Neuronal stem cell (in vitro differentiated cells): ENCODE measurements at regions not wholly inside any gene's neighbourhood (a gene's known extent, or its start where the extent isn't known, plus 50 kb on each side); places are given as distances from the start of the nearest gene placed in this dataset.

Experiments used
- DNase-seq: peaks from one replicate; pipeline ENCODE4 v3.0.0-alpha.2; 2013; ENCODE audit warnings: low spot score
- H2AFZ ChIP-seq: one replicate; pipeline ENCODE4 v1.6.1; 2013; ENCODE audit warnings: mild to moderate bottlenecking, low read length, inconsistent platforms
- H2AK5ac ChIP-seq: 2 replicates; pipeline ENCODE4 v1.6.1; 2013; ENCODE audit warnings: low read depth, mild to moderate bottlenecking, inconsistent platforms, low read length, moderate library complexity, mixed read lengths
- H2BK120ac ChIP-seq: 2 replicates; pipeline ENCODE4 v1.6.1; 2013; ENCODE audit warnings: low read depth, mild to moderate bottlenecking, inconsistent platforms, low read length, moderate library complexity, mixed read lengths
- H2BK12ac ChIP-seq: one replicate; pipeline ENCODE4 v1.6.1; 2013; ENCODE audit warnings: low read length, inconsistent platforms
- H2BK15ac ChIP-seq: 2 replicates; pipeline ENCODE4 v1.6.1; 2013; ENCODE audit warnings: mild to moderate bottlenecking, low read length, inconsistent platforms, mixed read lengths
- H2BK5ac ChIP-seq: one replicate; pipeline ENCODE4 v1.6.1; 2013; ENCODE audit warnings: inconsistent platforms, mild to moderate bottlenecking, low read length, moderate library complexity
- H3K14ac ChIP-seq: one replicate; pipeline ENCODE4 v1.6.1; 2013; ENCODE audit warnings: low read length, inconsistent platforms
- H3K18ac ChIP-seq: 2 replicates; pipeline ENCODE4 v1.6.1; 2013; ENCODE audit warnings: low read length, inconsistent platforms
- H3K23ac ChIP-seq: 2 replicates; pipeline ENCODE4 v1.6.1; 2013; ENCODE audit warnings: low read depth, mild to moderate bottlenecking, mixed read lengths, low read length, inconsistent platforms; ENCODE audit not compliant: poor library complexity
- H3K27ac ChIP-seq: replicated peaks from 3 replicates; pipeline ENCODE4 v1.5.1; 2013; ENCODE audit warnings: low read length, inconsistent platforms
- H3K27me3 ChIP-seq, 3 experiments: 2 replicates each; pipeline ENCODE4 v1.6.1; 2013; ENCODE audit warnings: low read length in 3 of 3, mild to moderate bottlenecking in 2 of 3, inconsistent platforms in 1 of 3, low read depth in 1 of 3, mixed read lengths in 1 of 3, moderate library complexity in 1 of 3; ENCODE audit not compliant: control insufficient read depth in 3 of 3, insufficient read depth in 3 of 3
- H3K36me3 ChIP-seq, 2 donors: replicated peaks in 1 of 2; 2 replicates each; pipeline ENCODE4 v1.6.1; 2013; ENCODE audit warnings: low read length in 2 of 2; ENCODE audit not compliant: control insufficient read depth in 2 of 2, insufficient read depth in 2 of 2
- H3K4ac ChIP-seq: 2 replicates; pipeline ENCODE4 v1.6.1; 2013; ENCODE audit warnings: inconsistent platforms, mild to moderate bottlenecking, low read length, moderate library complexity
- H3K4me1 ChIP-seq, 2 donors: 1 replicate in 1 of 2; 2 replicates in 1 of 2; pipeline ENCODE4 v1.6.1; 2013; ENCODE audit warnings: low read length in 2 of 2, low read depth in 1 of 2; ENCODE audit not compliant: control insufficient read depth in 2 of 2, insufficient read depth in 1 of 2
- H3K4me2 ChIP-seq: one replicate; pipeline ENCODE4 v1.6.1; 2013; ENCODE audit warnings: mild to moderate bottlenecking, low read length, inconsistent platforms; ENCODE audit not compliant: insufficient read depth, poor library complexity, severe bottlenecking
- H3K4me3 ChIP-seq, 2 donors: 2 replicates each; pipeline ENCODE4 v1.5.1; 2013; ENCODE audit warnings: low read length in 2 of 2, mild to moderate bottlenecking in 2 of 2, inconsistent platforms in 1 of 2, moderate library complexity in 1 of 2
- H3K79me1 ChIP-seq: one replicate; pipeline ENCODE4 v1.6.1; 2013; ENCODE audit warnings: low read depth, mild to moderate bottlenecking, inconsistent platforms, low read length, moderate library complexity
- H3K9ac ChIP-seq: one replicate; pipeline ENCODE4 v1.6.1; 2013; ENCODE audit warnings: mild to moderate bottlenecking, low read depth, low read length, inconsistent platforms; ENCODE audit not compliant: poor library complexity
- H3K9me3 ChIP-seq, 2 donors: replicated peaks in 1 of 2; 2 replicates each; pipeline versions ENCODE3 to v1.6.1; 2013; ENCODE audit warnings: low read length in 2 of 2, mild to moderate bottlenecking in 2 of 2, inconsistent platforms in 1 of 2, low read depth in 1 of 2, mixed read lengths in 1 of 2, moderate library complexity in 1 of 2; ENCODE audit not compliant: control insufficient read depth in 2 of 2, insufficient read depth in 1 of 2
- H4K8ac ChIP-seq: one replicate; pipeline ENCODE4 v1.6.1; 2013; ENCODE audit warnings: low read depth, mild to moderate bottlenecking, inconsistent platforms, low read length, moderate library complexity
- H4K91ac ChIP-seq: one replicate; pipeline ENCODE4 v1.6.1; 2013; ENCODE audit warnings: low read length, low read depth, mild to moderate bottlenecking, inconsistent platforms; ENCODE audit not compliant: poor library complexity
- WGBS, 2 donors: extraction: QIAGEN DNeasy Blood & Tissue Kit; methylation state at CpG; one replicate each; pipeline ENCODE4 v1.1.7; 2013; ENCODE audit warnings: missing lambda C conversion rate in 2 of 2, mixed read lengths in 1 of 2; ENCODE audit not compliant: insufficient read length in 2 of 2, insufficient replicate concordance in 1 of 2; ENCODE audit errors: extremely low coverage in 2 of 2; 5-methylcytosine and 5-hydroxymethylcytosine counted together

DNA sequence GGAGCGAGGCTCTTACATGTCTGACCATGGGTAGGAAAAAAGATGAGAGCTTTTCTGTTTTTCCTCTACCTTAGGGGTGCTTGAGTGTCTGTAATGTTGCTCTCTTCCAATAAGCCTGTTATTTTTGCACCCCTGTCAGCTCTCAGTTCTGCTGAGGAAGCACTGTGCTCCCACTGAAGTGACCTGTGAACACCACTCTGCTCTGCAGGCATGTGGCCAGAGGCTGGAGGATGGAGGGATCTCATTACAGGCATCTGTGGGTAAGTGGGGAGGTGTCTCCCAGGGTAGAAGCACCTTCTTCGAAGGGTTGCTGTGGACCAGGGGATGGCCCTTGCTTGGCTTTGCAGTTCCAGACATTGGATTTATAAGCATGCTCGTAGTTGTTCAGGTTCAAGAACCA lies 56.8 kb upstream of the RBM15 start:
- H2BK5ac ChIP-seq, result no peak overlapping the region
- H3K9ac ChIP-seq, result no peak overlapping the region
- no peaks in the 10 kb centered on the region for H3K9me3 ChIP-seq
- H2BK120ac ChIP-seq, result no peak overlapping the region
- H3K27ac ChIP-seq, result no peak overlapping the region
- no peak overlapping the region for H4K91ac ChIP-seq
- no peak overlapping the region for H3K23ac ChIP-seq
- no peak overlapping the region for H3K4me2 ChIP-seq
- no peaks in the 10 kb centered on the region for H3K79me1 ChIP-seq
- H4K8ac ChIP-seq, result no peak overlapping the region
- H3K4ac ChIP-seq, result no peak overlapping the region
- no peaks in the 10 kb centered on the region for H3K4me1 ChIP-seq
- H3K36me3 ChIP-seq, result no peaks in the 10 kb centered on the region
- WGBS, 2 donors, result no CpG with 5 or more reads among the region's 3 CpGs
- no peak overlapping the region for H2BK12ac ChIP-seq
- no peak overlapping the region for H2AK5ac ChIP-seq
- H3K18ac ChIP-seq, result no peak overlapping the region
- no peak for DNase-seq
- no peak overlapping the region for H2AFZ ChIP-seq
- no peak overlapping the region for H3K14ac ChIP-seq
- H3K4me3 ChIP-seq, result no peak overlapping the region
- H3K27me3 ChIP-seq, result peaks cover 0 to 15% (median 0%) of the 10 kb centered on the region in 3 experiments
- H2BK15ac ChIP-seq, result no peak overlapping the region

DNA sequence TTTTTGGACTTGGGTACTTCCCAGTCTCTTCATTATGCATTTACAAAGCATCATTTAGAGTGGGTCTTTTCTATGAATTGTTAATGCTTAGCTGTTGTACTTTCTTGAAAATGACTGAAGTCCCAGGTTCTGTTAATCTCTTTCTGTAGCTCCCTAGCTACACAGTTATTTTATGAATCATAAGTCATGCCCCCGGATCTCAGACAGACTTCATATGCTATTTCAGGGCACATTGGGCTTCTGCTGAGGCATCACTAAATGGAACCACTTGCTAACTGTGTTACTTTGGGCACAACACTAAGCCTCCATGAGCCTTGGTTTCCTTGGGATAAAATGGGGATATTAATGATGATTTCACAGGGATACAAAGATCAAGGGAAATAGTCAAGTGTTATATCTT lies 55.5 kb upstream of the RBM15 start:
- no peak overlapping the region for H3K4ac ChIP-seq
- H3K27ac ChIP-seq, result no peak overlapping the region
- no peak overlapping the region for H2AFZ ChIP-seq
- no peaks in the 10 kb centered on the region for H3K4me1 ChIP-seq
- no peak overlapping the region for H2BK5ac ChIP-seq
- H3K36me3 ChIP-seq, result no peaks in the 10 kb centered on the region
- H3K9ac ChIP-seq, result no peak overlapping the region
- no peak overlapping the region for H2BK12ac ChIP-seq
- peaks cover 0 to 15% (median 0%) of the 10 kb centered on the region in 3 experiments for H3K27me3 ChIP-seq
- H4K8ac ChIP-seq, result no peak overlapping the region
- H3K4me3 ChIP-seq, result no peak overlapping the region
- H3K79me1 ChIP-seq, result no peaks in the 10 kb centered on the region
- no CpG with 5 or more reads among the region's 1 CpG for WGBS, 2 donors
- no peak overlapping the region for H3K18ac ChIP-seq
- H3K9me3 ChIP-seq, result no peaks in the 10 kb centered on the region
- H3K4me2 ChIP-seq, result no peak overlapping the region
- no peak overlapping the region for H2AK5ac ChIP-seq
- H4K91ac ChIP-seq, result no peak overlapping the region
- H2BK15ac ChIP-seq, result no peak overlapping the region
- H2BK120ac ChIP-seq, result no peak overlapping the region
- DNase-seq, result no peak
- H3K14ac ChIP-seq, result no peak overlapping the region
- no peak overlapping the region for H3K23ac ChIP-seq

DNA sequence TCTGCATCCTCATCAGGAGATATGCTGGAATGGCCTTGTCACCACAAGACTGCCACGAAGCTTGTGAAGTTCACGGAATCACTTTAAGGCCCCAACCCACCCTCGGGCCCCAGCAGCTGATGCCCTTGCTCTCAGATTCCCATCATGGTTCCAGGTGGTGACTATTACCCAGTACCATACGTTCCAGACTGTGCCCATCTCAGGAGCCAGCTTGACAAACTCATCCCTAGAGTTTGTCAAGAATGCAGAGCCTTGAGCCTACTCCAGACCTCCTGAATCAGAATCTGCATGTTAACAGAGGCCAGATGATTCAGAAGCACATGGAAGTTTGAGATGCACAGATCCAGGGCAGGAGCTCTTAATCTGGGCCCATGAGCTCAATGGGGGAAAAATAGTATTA lies 53.9 kb upstream of the RBM15 start:
- Histone ChIP-seq H3K23ac (no peak overlapping the region), H3K9me3 (no peaks in the 10 kb centered on the region), H3K18ac (no peak overlapping the region), H3K14ac (no peak overlapping the region), H3K4me3 (no peak overlapping the region), H3K9ac (no peak overlapping the region), H2BK5ac (no peak overlapping the region), H4K8ac (no peak overlapping the region), H3K4me1 (no peaks in the 10 kb centered on the region), H2BK12ac (no peak overlapping the region), H3K36me3 (no peaks in the 10 kb centered on the region), H3K27me3 (peaks cover 0 to 18% (median 0%) of the 10 kb centered on the region in 3 experiments), H3K4ac (no peak overlapping the region), H4K91ac (no peak overlapping the region), H2AK5ac (no peak overlapping the region), H2AFZ (no peak overlapping the region), H2BK120ac (no peak overlapping the region), H2BK15ac (no peak overlapping the region), H3K79me1 (no peaks in the 10 kb centered on the region), H3K4me2 (no peak overlapping the region), H3K27ac (no peak overlapping the region)
- WGBS, 2 donors, result no CpG with 5 or more reads among the region's 4 CpGs
- DNase-seq, result no peak

- Histone ChIP-seq H3K27me3 (peaks cover 0 to 21% (median 0%) of the 10 kb centered on the region in 3 experiments), H2AFZ (no peak overlapping the region), H3K18ac (no peak overlapping the region), H3K36me3 (no peaks in the 10 kb centered on the region), H3K9me3 (no peaks in the 10 kb centered on the region), H3K4me2 (no peak overlapping the region), H2BK5ac (no peak overlapping the region), H3K14ac (no peak overlapping the region), H3K9ac (no peak overlapping the region), H3K4me1 (no peaks in the 10 kb centered on the region), H3K4ac (no peak overlapping the region), H4K8ac (no peak overlapping the region), H2BK15ac (no peak overlapping the region), H2BK120ac (no peak overlapping the region), H2AK5ac (no peak overlapping the region), H3K27ac (no peak overlapping the region), H4K91ac (no peak overlapping the region), H3K79me1 (no peaks in the 10 kb centered on the region), H2BK12ac (no peak overlapping the region), H3K23ac (no peak overlapping the region), H3K4me3 (no peak overlapping the region)
- no peak for DNase-seq
- WGBS, 2 donors, result no CpG with 5 or more reads among the region's 2 CpGs
Observed at GRCh38 chr1:110286564-110286963, 52.6 kb upstream of the RBM15 start.
